NB4 (cell line): ENCODE measurements at regions not wholly inside any gene's neighbourhood (a gene's known extent, or its start where the extent isn't known, plus 50 kb on each side); places are given as distances from the start of the nearest gene placed in this dataset.
"Not testable (repeated sequence)": the region's sequence is repeated elsewhere in the genome, so short reads cannot be mapped to it uniquely, and the experiment has no call there.

ENCODE experiments used
- DNase-seq: peaks from one replicate; pipeline ENCODE4 v3.0.0; 2010; ENCODE audit warnings: low read depth
- H3K4me3 ChIP-seq: one replicate; pipeline ENCODE4 v1.5.1; 2011; ENCODE audit warnings: mild to moderate bottlenecking, low read depth, low read length, moderate library complexity
- CTCF ChIP-seq: IDR thresholded peaks from one replicate; pipeline ENCODE4 v1.5.1; 2012; ENCODE audit warnings: low read depth, low read length
- MYC ChIP-seq: IDR thresholded peaks from 2 replicates; pipeline ENCODE4 v1.6.1; 2011; ENCODE audit warnings: low read depth, low read length
- POLR2A ChIP-seq: IDR thresholded peaks from 2 replicates; pipeline ENCODE4 v1.6.1; 2011; ENCODE audit warnings: mild to moderate bottlenecking; ENCODE audit not compliant: insufficient read length; ENCODE audit errors: extremely low read depth
- TF ChIP-seq, protein P1 (sequence below): IDR thresholded peaks from 2 replicates; pipeline ENCODE4 v1.6.1; 2011; ENCODE audit warnings: low read depth, low read length

DNA sequence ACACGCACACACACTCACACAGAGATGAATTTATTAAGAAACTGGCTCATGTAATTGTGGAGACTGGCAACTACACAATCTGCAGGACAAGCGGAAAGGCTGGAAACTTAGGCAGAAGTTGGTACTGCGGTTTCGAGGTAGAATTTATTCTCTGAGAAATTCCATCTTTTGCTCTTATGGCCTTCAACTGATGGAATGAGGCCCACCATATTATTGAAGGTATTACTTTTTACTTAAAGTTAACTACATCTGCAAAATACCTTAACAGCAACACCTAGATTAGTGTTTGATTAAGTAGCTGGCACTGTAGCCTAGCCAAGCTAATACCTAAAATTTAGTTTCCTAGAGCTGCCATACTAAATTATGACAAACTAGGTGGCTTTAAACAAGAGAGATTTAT is 384.0 kb upstream of the UBE2E3 start:
- no peak for TF ChIP-seq POLR2A
- TF ChIP-seq, protein P1, sequence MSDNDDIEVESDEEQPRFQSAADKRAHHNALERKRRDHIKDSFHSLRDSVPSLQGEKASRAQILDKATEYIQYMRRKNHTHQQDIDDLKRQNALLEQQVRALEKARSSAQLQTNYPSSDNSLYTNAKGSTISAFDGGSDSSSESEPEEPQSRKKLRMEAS: no peak
- TF ChIP-seq CTCF: no peak
- TF ChIP-seq MYC: no peak
- no peak overlapping the region for H3K4me3 ChIP-seq
- DNase-seq: no peak

DNA sequence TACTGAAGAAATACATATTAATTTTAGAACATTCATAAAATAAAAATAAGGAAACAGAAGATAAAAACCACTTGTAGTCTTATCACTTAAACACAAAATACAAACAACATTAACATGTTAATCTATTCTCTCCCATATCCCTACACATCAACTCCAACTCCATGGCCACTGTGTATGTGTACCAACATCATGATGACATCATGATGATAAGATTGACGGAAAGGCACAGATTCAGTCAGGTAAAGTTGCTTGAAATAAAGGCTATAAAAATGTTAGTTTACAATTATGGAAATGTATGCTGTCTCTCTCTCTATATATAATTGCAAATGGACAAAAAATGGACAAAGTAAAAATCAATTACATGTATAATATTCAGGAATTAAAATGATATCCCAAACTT is 388.5 kb upstream of the UBE2E3 start:
- no peak overlapping the region for H3K4me3 ChIP-seq
- DNase-seq: no peak
- no peak for TF ChIP-seq CTCF
- TF ChIP-seq, protein P1: no peak
- TF ChIP-seq POLR2A: no peak
- no peak for TF ChIP-seq MYC

DNA sequence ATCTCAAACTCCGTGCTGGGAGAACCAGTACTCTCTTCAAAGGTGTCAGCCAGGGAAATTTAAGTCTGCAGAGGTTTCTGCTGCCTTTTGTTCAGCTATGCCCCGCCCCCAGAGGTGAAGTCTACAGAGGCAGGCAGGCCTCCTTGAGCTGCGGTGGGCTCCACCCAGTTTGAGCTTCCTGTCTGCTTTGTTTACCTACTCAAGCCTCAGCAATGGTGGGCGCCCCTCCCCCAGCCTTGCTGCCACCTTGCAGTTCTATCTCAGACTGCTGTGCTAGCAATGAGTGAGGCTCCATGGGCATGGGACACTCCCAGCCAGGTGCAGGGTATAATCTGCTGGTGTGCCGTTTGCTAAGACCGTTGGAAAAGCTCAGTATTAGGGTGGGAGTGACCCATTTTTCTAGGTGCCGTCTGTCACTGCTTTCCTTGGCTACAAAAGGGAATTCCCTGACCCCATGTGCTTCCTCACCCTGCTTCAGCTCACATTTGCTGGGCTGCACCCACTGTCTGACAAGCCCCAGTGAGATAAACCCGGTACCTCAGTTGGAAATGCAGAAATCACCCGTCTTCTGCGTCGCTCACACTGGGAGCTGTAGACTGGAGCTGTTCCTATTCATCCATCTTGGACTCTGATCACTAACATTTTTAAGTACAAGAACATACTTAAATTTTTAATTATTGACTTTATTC is 389.2 kb upstream of the UBE2E3 start:
- DNase-seq, H3K4me3 ChIP-seq: not testable (repeated sequence)

- no peak for TF ChIP-seq POLR2A
- no peak for TF ChIP-seq MYC
- TF ChIP-seq CTCF: no peak
- TF ChIP-seq, protein P1: no peak
- H3K4me3 ChIP-seq: no peak overlapping the region
- no peak for DNase-seq
Measured at GRCh38 chr2:180583441-180584140, 396.8 kb upstream of the UBE2E3 start.

DNA sequence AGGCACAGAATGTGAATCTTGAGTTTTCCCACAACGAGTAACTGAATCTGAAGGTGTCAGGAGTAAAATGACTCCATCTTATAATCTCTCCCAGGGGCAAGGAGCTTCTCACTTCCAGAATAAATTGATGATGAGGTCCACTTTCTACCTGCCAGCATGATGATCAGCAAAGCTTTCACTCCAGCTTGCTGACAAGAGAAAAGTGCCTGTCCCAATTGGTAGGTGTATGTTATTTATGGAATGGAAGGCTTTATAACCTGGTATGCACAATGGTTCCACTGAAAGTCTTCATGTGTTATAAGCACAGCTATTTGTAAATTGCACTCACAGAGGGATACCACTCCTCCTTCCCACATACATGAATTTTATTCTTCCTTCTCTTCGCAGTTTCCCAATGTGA is 401.0 kb upstream of the UBE2E3 start:
- TF ChIP-seq, protein P1: no peak
- TF ChIP-seq MYC (no peak), CTCF (no peak), POLR2A (no peak)

DNA sequence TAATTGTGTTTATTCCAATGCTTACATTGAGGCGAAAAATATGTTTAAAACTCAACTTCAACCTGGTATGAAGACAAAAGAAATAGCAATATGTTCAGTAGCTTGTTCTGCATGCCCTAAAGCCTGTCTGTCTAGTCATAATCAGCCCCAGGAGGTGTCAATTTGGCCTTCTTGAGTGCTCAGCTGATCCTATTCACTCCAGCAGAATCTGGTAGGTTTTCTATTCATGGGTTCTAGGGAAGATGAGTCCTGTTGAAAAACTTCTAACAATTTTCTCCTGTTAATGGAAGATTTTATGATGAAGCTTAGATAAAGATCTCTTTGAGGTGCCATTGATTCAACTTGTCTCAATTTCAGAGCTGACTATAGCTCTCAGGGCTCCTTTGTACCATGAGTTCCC is 402.0 kb upstream of the UBE2E3 start:
- no peak for DNase-seq
- H3K4me3 ChIP-seq: no peak overlapping the region
- TF ChIP-seq, protein P1: no peak
- TF ChIP-seq MYC: no peak
- no peak for TF ChIP-seq POLR2A
- no peak for TF ChIP-seq CTCF

More for the DNA sequence above, 401.0 kb upstream of the UBE2E3 start:
- H3K4me3 ChIP-seq: no peak overlapping the region
- DNase-seq: no peak
